ENCODE measurements at regions not wholly inside any gene's neighbourhood (a gene's known extent, or its start where the extent isn't known, plus 50 kb on each side); places are given as distances from the start of the nearest gene placed in this dataset.
A peak's percentile ranks its signal among the peaks of the same experiment; 100 is the strongest.
"Not testable (repeated sequence)": the region's sequence is repeated elsewhere in the genome, so short reads cannot be mapped to it uniquely, and the experiment has no call there.

DNA sequence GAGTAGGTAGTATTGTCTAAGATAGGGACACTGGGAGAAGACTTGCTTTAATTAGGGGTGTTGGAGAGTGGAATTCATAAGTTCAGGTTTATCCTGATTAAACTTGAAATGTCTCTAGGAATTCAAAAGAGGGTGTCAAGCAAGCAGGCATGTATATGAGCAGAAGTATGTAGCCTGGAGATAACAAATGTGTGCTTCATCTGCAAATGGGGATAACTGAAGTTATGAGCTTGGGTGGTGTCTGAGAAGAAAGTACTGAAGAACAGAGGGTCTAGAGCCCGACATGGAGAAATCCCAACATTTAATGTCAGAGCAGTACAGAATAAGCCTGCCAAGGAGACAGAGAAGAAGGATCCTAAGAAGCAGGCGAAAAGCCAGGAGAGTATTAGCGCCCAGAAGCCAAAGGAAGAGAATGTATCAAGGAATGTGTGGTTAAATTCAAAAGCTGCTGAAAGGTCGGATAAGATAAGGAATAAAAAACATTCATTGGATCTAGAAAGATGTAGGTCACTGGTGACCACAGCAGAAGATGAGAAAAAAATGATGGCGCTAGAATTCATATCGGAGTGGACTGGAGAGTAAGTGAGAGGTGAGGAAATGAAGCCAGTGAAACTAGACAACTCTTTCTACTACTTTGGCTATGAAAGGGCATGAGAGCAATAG, 401.5 kb upstream of the PIK3R1 start:
- no peaks in the 10 kb centered on the region for H3K27me3 ChIP-seq
- no peak overlapping the region for H3K4me3 ChIP-seq
- DNase-seq = no peak
- H3K36me3 ChIP-seq = no peaks in the 10 kb centered on the region
- H3K9me3 ChIP-seq = no peaks in the 10 kb centered on the region

DNA sequence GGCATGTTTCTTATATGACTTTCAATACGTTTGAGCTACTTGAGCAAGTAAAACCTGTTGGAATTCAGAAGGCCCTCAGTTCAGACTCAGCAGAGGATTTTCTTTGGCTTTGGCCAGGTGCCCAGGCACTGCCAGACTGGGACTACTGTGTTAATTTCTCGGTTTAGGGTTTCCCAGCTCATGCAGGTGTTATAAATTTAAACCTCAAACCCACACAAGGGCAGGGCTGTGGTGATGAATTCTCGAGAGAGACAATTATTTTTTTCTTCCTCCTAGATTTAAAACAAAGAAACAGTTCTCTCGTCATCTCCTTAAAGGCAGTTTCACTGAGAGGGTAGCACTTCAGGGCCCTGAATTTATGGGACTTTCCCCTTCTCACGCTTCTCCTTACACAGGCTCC, 406.0 kb upstream of the PIK3R1 start:
- DNase-seq = no peak
- Histone ChIP-seq H3K27me3 (no peaks in the 10 kb centered on the region), H3K36me3 (no peaks in the 10 kb centered on the region), H3K4me3 (no peak overlapping the region), H3K9me3 (no peaks in the 10 kb centered on the region)

DNA sequence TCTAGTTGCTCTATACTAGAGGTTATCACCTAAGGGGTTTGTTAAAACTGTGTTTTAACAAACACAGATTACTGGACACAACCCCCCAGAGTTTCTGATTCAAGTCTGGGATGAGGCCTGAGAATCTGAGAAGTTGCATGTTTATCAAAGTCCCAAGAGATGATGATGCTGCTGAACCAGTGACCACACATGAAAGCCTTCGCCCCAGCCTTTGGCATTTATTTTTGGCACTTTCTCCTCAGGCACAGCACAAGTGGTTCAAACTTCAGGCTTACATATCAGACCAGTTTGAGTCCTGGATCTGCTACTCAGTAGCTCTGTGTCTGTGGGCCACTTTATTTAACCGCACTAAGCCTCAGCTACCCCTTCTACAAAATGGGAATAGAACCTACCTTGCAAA, 407.2 kb upstream of the PIK3R1 start:
- H3K27me3 ChIP-seq = no peaks in the 10 kb centered on the region
- no peaks in the 10 kb centered on the region for H3K36me3 ChIP-seq
- no peak overlapping the region for H3K4me3 ChIP-seq
- H3K9me3 ChIP-seq = no peaks in the 10 kb centered on the region
- no peak for DNase-seq

DNA sequence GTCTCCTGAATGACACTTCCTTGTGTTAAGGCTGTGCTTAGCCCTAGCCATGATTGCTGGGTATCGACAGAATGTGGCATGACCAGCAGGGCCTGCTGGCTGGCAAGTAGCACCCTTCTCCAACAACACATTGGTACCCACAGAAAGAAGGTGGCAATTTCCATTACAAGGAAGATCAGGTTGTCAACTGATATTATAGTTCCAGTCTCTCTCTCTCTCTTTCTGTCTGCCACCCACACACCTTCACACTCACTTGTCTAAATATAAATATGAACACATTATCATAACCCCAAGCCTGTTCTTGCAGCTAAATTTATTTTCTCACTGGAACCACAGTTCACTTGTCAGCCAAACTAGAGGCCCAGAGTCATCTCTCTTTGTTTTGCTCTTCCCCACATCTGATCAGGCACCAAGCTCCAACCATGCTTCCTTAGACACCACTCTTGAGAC, 408.1 kb upstream of the PIK3R1 start:
- H3K27me3 ChIP-seq = no peaks in the 10 kb centered on the region
- H3K36me3 ChIP-seq = no peaks in the 10 kb centered on the region
- no peak overlapping the region for H3K4me3 ChIP-seq
- H3K9me3 ChIP-seq = no peaks in the 10 kb centered on the region
- DNase-seq = no peak

DNA sequence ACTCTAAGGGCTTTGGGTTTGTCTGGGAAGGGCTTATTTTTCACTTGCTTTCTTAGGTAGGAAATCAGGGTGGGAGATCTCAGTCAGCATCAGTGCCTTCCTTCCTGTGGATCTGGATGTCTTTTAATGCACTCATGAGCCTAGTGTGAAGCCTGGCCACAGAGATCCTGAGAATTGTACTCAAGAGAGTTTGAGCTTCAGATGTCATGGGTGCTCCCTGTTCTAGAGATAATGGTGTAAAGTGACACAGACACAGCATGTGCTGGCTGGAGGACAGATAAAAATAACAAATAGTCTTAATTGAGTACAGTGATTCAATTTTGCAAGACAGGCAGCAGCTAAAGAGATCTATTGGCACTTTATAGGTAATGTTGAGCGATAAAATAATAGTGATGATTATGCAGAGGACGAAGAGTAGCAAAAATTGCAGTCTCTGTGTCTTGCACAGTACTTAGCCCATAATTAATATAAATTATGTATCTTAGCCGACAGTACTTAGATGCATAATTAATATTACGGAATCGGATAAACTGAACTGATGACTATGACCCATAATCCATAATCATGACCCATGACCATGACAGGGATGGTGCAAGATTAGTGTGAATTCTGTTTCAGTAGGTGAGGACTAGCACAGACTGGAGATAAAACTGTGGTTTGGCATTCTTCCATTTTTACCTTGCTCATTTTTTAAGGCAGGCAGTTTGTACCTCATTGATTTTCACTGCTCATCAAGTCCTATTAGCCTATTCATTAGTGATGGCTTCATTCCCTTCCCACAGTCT, 408.7 kb upstream of the PIK3R1 start:
- DNase-seq = no peak
- Histone ChIP-seq H3K27me3 (no peaks in the 10 kb centered on the region), H3K36me3 (no peaks in the 10 kb centered on the region), H3K4me3 (no peak overlapping the region), H3K9me3 (no peaks in the 10 kb centered on the region)

DNA sequence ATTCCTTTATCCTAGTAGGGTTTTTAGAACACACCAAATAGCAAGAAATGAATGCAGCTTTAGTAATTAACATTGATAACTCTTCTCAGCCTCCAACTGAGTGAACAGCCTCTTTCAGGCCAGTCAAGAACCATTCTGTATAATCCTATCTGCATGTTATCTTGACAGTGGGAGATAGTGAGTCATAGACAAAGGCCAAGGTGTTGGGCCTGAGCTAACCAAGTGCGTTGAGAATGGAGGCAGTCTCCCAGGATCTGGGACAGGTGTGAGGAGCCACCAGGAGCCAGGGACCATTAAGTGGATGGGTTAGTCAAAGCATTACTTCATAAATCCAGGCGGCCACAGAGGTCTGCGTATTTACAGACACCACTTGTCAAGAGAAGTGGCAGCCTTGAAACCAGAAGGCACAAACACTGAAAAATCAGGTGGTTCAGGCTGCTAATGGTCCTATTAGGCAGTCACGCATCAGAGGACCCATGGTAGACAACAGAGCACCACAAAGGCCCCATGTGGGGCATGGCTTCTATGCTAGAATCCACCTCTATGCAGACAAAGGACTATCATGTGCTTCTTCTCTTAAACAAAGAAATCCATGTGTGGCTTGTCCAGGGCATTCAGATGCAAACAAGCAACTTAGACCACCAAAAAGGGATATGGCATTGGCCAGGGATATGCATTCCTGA, 409.7 kb upstream of the PIK3R1 start:
- H3K9me3 ChIP-seq = no peaks in the 10 kb centered on the region
- DNase-seq = no peak

DNA sequence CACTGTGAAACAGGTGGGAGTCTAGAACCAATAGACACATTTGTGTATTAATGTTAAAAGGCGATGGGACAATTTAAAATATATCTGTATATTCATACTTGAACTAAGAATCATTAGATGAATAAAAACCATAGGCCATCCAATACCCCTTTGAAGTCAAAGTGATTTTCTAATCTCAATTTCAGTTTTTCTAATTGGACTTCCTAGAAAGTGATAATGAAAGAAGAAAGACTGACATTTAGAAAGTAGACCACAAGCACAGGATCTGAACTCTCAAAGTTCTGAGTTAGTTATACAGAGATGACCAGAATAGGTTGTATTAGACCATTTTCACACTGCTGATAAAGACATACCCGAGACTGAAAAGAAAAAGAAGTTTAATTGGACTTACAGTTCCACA, 412.8 kb upstream of the PIK3R1 start:
- Histone ChIP-seq H3K9me3 (no peaks in the 10 kb centered on the region), H3K36me3 (no peaks in the 10 kb centered on the region), H3K27me3 (no peaks in the 10 kb centered on the region), H3K4me3 (no peak overlapping the region)
- DNase-seq = no peak

More for the DNA sequence above, 409.7 kb upstream of the PIK3R1 start:
- H3K36me3 ChIP-seq = no peaks in the 10 kb centered on the region
- H3K27me3 ChIP-seq = no peaks in the 10 kb centered on the region
- H3K4me3 ChIP-seq = no peak overlapping the region

DNA sequence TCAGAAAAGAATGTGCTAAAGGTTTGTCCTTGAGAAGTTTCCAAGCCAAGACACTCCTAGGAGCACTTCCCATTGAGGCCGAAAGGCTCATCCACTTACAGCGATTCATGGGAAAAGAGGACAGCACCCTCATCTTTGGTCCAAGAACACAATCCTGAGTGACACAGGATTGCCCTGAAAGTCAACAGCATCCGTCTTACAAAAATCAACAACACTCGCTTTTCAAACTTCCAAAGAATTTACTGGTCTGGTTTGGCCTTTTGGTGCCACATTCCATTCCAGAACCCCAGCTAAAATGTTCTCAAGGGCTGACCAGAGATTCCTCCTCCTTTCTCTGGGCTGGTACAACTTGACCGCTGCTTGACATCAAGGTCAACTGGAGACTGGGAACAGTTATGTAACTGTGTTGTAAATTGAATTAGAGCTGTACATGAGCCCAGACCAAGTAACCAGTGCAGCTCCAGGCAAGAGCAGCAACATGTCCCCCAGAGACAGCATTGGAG, 415.8 kb upstream of the PIK3R1 start:
- no peak for DNase-seq
- Histone ChIP-seq H3K36me3 (no peaks in the 10 kb centered on the region), H3K9me3 (no peaks in the 10 kb centered on the region), H3K4me3 (no peak overlapping the region), H3K27me3 (no peaks in the 10 kb centered on the region)

DNA sequence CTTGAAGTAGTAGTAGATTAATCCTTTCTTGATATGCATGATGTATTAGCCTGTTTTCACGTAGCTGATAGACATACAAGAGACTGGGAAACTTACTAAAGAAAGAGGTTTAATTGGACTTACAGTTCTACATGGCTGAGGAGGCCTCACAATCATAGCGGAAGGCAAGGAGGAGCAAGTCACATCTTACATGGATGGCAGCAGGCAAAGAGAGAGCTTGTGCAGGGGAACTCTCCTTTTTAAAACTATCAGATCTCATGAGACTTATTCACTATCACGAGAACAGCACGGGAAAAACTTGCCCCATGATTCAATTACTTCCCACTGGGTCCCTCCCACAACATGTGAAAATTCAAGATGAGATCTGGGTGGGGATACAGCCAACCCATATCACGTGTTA, 417.1 kb upstream of the PIK3R1 start:
- H3K27me3 ChIP-seq, H3K9me3 ChIP-seq: not testable (repeated sequence)

DNA sequence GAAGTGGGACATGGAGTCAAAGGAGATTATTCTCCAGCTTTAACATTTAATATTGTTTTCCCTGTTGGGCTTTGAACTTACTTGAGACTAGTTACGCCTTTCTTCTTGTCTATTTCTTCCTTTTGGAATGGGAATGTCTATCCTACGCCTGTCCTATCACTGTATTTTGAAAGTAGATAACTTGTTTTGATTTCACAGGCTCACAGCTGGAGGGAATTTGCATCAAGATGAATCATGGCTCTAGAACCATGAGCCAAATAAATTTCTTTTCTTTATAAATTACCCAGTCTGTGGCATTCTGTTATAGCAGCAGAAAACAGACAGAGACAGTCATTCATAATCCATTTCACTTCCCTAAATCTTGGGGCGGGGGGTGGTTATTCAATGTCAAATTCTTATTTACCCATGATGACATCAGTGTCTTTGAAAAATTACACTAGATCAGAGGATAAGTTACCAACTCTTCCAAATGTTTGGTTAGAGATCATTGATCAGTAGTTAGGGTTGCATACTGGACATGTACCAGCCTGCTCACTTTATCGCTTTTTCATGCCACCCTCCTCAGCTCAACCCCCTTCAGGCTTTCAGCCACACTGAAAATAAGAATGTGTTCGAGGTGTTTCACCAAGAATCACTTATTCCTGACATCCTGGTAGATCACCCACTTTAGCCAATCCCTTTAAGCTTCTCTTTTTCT, 419.6 kb upstream of the PIK3R1 start:
- Histone ChIP-seq H3K36me3 (no peaks in the 10 kb centered on the region), H3K27me3 (no peaks in the 10 kb centered on the region), H3K4me3 (no peak overlapping the region), H3K9me3 (no peaks in the 10 kb centered on the region)
- no peak for DNase-seq

More for the DNA sequence above, 417.1 kb upstream of the PIK3R1 start:
- H3K36me3 ChIP-seq, DNase-seq, H3K4me3 ChIP-seq: not testable (repeated sequence)

DNA sequence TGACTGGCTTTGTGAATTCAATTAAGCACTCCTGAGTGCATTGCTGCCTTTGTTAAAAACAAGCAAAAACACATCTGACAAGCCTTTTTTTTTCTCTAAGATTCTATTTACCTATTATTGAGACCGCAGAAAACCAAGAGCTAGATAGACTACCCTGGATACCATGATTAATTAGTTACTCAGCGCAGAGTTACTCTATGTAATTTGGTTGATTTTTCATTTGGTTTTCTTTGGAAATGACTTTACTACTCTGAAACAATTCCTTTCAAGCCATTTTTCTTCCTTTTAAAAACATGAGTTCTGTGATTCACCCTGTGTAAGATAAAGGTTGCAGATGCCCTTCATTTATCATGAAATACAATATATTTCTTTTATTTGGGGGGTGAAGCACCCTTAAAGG, 421.6 kb upstream of the PIK3R1 start:
- H3K27me3 ChIP-seq = no peaks in the 10 kb centered on the region
- no peak overlapping the region for H3K4me3 ChIP-seq
- H3K36me3 ChIP-seq = no peaks in the 10 kb centered on the region
- H3K9me3 ChIP-seq = no peaks in the 10 kb centered on the region
- no peak for DNase-seq

DNA sequence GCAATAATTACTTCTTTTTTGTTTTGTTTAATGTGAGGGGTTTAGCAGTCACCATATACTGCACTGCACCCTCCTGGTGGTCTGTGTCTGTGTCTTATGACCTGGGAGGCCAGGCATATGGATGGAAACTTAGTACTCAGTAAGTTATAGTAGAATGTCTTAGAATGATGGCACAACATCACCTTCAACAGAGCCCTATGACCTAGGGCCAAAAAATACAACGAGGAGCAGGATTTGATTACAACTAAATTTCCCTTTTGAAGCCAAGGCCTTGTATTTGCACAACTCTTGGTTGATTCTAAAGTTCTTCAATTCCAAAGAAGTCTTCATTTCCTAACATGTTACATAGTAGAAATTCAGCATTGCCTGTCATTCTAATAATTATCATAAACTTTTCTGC, 422.1 kb upstream of the PIK3R1 start:
- no peak for DNase-seq
- H3K9me3 ChIP-seq = no peaks in the 10 kb centered on the region
- no peaks in the 10 kb centered on the region for H3K27me3 ChIP-seq
- no peaks in the 10 kb centered on the region for H3K36me3 ChIP-seq
- H3K4me3 ChIP-seq = no peak overlapping the region

DNA sequence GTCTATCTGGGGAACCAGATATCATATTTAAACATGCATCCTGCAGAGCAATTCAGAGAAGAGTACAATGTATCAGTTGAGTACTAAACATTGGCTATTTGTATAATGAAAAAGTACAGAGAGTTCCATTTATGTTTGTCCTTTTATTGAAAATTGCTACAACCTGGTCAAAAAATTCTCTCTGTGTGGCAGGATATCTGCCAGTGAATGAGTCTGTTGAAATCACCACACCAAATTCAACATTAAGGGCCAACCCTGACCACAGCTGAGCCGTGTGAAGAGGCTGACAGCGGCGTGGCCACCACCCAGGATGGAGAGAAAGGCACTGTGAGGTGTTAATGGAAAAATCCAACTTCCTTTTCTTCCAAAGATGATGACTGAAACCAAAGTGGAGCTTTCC, 422.7 kb upstream of the PIK3R1 start:
- no peaks in the 10 kb centered on the region for H3K36me3 ChIP-seq
- no peak for DNase-seq
- no peak overlapping the region for H3K4me3 ChIP-seq

DNA sequence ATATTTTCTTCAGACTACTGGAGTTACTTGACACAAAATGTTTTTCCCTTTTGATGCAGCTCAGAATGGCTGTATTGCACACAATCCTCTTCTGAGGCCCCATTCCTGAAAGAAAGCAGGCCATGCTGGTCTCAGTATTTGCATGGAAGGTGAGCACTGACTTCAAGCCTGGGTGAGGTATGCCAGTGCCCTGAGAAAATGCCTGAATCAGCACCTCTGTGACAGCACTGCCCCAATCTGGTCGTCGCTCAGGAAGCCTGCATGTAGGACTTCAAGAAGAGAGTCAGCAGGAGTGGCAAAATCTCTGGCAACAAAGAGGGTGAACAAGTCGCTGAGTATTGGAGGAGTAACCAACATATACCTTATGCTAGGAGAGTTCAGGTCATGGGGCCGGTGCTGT, 425.2 kb upstream of the PIK3R1 start:
- Histone ChIP-seq H3K36me3 (no peaks in the 10 kb centered on the region), H3K4me3 (no peak overlapping the region), H3K9me3 (no peaks in the 10 kb centered on the region), H3K27me3 (no peaks in the 10 kb centered on the region)
- no peak for DNase-seq

More for the DNA sequence above, 422.7 kb upstream of the PIK3R1 start:
- Histone ChIP-seq H3K9me3 (no peaks in the 10 kb centered on the region), H3K27me3 (no peaks in the 10 kb centered on the region)

DNA sequence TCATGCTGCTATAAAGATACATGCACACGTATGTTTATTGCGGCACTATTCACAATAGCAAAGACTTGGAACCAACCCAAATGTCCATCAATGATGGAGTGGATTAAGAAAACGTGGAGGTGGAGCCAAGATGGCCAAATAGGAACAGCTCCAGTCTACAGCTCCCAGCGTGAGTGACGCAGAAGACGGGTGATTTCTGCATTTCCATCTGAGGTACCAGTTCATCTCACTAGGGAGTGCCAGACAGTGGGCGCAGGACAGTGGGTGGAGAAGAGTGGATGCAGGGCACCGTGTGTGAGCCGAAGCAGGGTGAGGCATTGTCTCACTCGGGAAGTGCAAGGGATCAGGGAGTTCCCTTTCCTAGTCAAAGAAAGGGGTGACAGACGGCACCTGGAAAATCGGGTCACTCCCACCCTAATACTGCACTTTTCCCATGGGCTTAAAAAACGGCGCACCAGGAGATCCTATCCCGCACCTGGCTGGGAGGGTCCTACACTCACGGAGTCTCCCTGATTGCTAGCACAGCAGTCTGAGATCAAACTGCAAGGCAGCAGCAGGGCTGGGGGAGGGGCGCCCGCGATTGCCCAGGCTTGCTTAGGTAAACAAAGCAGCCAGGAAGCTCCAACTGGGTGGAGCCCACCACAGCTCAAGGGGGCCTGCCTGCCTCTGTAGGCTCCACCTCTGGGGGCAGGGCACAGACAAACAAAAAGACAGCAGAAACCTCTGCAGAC, 435.5 kb upstream of the PIK3R1 start:
- not testable (repeated sequence) for H3K36me3 ChIP-seq, H3K27me3 ChIP-seq, DNase-seq, H3K9me3 ChIP-seq, H3K4me3 ChIP-seq

DNA sequence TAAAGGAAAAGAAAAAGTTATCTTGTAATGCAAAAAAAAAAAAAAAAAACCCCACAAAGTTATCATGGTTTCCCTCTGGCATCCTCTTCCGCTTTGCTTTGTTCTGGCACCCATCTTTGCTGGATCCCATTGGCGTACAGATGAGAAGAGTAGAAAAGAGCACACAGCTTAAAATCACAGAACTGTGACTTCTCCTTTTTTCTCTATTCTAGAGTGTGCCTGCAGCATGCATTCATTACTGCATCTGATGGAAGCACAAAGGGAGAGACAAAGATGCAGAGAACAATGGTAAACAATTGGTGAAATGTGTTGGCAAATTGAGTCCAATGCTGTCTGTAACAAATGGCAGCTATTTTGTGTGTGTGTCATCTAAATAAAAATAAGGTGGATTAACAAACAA, 440.8 kb upstream of the PIK3R1 start:
- H3K9me3 ChIP-seq = no peaks in the 10 kb centered on the region
- H3K4me3 ChIP-seq = no peak overlapping the region
- no peaks in the 10 kb centered on the region for H3K36me3 ChIP-seq
- no peak for DNase-seq
- H3K27me3 ChIP-seq = no peaks in the 10 kb centered on the region

DNA sequence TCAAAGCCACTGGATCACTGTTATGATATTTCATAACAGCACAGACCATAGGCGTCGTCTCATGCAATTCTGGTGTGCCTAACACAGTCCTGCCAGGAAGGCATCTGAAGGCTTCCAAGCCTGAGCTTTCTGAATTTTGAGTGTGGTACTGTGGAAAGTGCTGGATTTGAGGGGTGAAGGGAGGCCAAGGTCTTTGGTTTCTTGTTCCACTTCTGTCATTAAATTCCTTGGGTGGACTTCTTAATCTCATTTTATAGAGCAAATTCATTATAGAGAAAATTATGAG, 441.3 kb upstream of the PIK3R1 start:
- no peak overlapping the region for H3K4me3 ChIP-seq
- H3K9me3 ChIP-seq = no peaks in the 10 kb centered on the region
- no peaks in the 10 kb centered on the region for H3K36me3 ChIP-seq
- DNase-seq = peak; percentile 45
- H3K27me3 ChIP-seq = no peaks in the 10 kb centered on the region
